CD4-positive, alpha-beta T cell treated with Interleukin-12 subunit alpha and Interleukin-12 subunit beta, for 1 hour (primary cell): ENCODE measurements at regions not wholly inside any gene's neighbourhood (a gene's known extent, or its start where the extent isn't known, plus 50 kb on each side); places are given as distances from the start of the nearest gene placed in this dataset.

Source experiments
- DNase-seq: peaks from one replicate; pipeline ENCODE4 v3.0.0-alpha.2; 2020

GRCh38 chr4:184879271-184879670 is 53.5 kb upstream of the ACSL1 start:
- DNase-seq = no peak

GRCh38 chr4:184882276-184882675 is 56.5 kb upstream of the ACSL1 start:
- no peak for DNase-seq

- DNase-seq = no peak
Measured at GRCh38 chr4:184883024-184883423, 57.3 kb upstream of the ACSL1 start.

- no peak for DNase-seq
Measured at GRCh38 chr4:184884883-184885282, 59.1 kb upstream of the ACSL1 start.

GRCh38 chr4:184885602-184886001 is 59.8 kb upstream of the ACSL1 start:
- no peak for DNase-seq

- DNase-seq = no peak
Measured at GRCh38 chr4:184887333-184887732, 61.6 kb upstream of the ACSL1 start.

- no peak for DNase-seq
Measured at GRCh38 chr4:184887947-184888346, 62.2 kb upstream of the ACSL1 start.

- DNase-seq = no peak
Measured at GRCh38 chr4:184889666-184890335, 64.0 kb upstream of the ACSL1 start.

GRCh38 chr4:184890499-184890898 is 64.7 kb upstream of the ACSL1 start:
- DNase-seq = no peak

- no peak for DNase-seq
Measured at GRCh38 chr4:184891816-184892397, 66.1 kb upstream of the ACSL1 start.

- no peak for DNase-seq
Measured at GRCh38 chr4:184892999-184893398, 67.2 kb upstream of the ACSL1 start.

GRCh38 chr4:184893801-184894571 is 68.2 kb upstream of the ACSL1 start:
- DNase-seq = no peak

- no peak for DNase-seq
Measured at GRCh38 chr4:184895012-184895695, 69.4 kb upstream of the ACSL1 start.

- no peak for DNase-seq
Measured at GRCh38 chr4:184896868-184897715, 71.3 kb upstream of the ACSL1 start.

GRCh38 chr4:184897895-184898294 is 72.1 kb upstream of the ACSL1 start:
- no peak for DNase-seq

- no peak for DNase-seq
Measured at GRCh38 chr4:184898793-184899192, 73.0 kb upstream of the ACSL1 start.

GRCh38 chr4:184899261-184900134 is 73.7 kb upstream of the ACSL1 start:
- DNase-seq = no peak

GRCh38 chr4:184900184-184900583 is 74.4 kb upstream of the ACSL1 start:
- no peak for DNase-seq

- no peak for DNase-seq
Measured at GRCh38 chr4:184902550-184902949, 76.8 kb upstream of the ACSL1 start.

- DNase-seq = no peak
Measured at GRCh38 chr4:184906480-184907097, 80.8 kb upstream of the ACSL1 start.

GRCh38 chr4:184907216-184907615 is 81.4 kb upstream of the ACSL1 start:
- no peak for DNase-seq
